Transverse colon (tissue), 4 donors: ENCODE measurements at regions not wholly inside any gene's neighbourhood (a gene's known extent, or its start where the extent isn't known, plus 50 kb on each side); places are given as distances from the start of the nearest gene placed in this dataset.

Experiments used
- POLR2A ChIP-seq: fragments of 450-650 bp; IDR thresholded peaks from one replicate; pipeline ENCODE4 v1.6.1; 2016; ENCODE audit warnings: antibody characterized with exemption, mild to moderate bottlenecking, moderate library complexity
- POLR2AphosphoS5 ChIP-seq, 3 donors: sonication (generic); formaldehyde crosslinking; IDR thresholded peaks; one replicate each; pipeline ENCODE4 v1.6.1; 2016; ENCODE audit warnings: antibody characterized with exemption in 3 of 3
- TF ChIP-seq, protein P1 (sequence below), 5 experiments: fragments of 200-600 bp in 3 of 5; fragments of 450-650 bp in 2 of 5; sonication (generic) in 3 of 5; IDR thresholded peaks; 1 replicate in 2 of 5; 2 replicates in 3 of 5; pipeline ENCODE4 v1.5.1; 2016 to 2017; ENCODE audit warnings: antibody characterized with exemption in 5 of 5, inconsistent platforms in 3 of 5, mild to moderate bottlenecking in 2 of 5, moderate library complexity in 1 of 5

- no peak for TF ChIP-seq POLR2AphosphoS5 (IDR thresholded peaks at IDR 0.05)
- TF ChIP-seq, protein P1, sequence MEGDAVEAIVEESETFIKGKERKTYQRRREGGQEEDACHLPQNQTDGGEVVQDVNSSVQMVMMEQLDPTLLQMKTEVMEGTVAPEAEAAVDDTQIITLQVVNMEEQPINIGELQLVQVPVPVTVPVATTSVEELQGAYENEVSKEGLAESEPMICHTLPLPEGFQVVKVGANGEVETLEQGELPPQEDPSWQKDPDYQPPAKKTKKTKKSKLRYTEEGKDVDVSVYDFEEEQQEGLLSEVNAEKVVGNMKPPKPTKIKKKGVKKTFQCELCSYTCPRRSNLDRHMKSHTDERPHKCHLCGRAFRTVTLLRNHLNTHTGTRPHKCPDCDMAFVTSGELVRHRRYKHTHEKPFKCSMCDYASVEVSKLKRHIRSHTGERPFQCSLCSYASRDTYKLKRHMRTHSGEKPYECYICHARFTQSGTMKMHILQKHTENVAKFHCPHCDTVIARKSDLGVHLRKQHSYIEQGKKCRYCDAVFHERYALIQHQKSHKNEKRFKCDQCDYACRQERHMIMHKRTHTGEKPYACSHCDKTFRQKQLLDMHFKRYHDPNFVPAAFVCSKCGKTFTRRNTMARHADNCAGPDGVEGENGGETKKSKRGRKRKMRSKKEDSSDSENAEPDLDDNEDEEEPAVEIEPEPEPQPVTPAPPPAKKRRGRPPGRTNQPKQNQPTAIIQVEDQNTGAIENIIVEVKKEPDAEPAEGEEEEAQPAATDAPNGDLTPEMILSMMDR (IDR thresholded peaks at IDR 0.05), result no peak
- TF ChIP-seq POLR2A, result no peak
Observed at GRCh38 chr9:129348890-129349664, 171.0 kb upstream of the IER5L start.
